Transverse colon (tissue), 4 donors: ENCODE measurements at regions not wholly inside any gene's neighbourhood (a gene's known extent, or its start where the extent isn't known, plus 50 kb on each side); places are given as distances from the start of the nearest gene placed in this dataset.

Experiments
- DNase-seq: peaks from one replicate; pipeline ENCODE4 v3.0.0-alpha.2; 2019
- H3K27ac ChIP-seq, 4 donors: fragments of 200-600 bp; sonication (generic); 2 replicates each; pipeline ENCODE4 v1.5.1; 2016 to 2018; ENCODE audit warnings: inconsistent platforms in 4 of 4
- H3K27me3 ChIP-seq: fragments of 200-600 bp; sonication (generic); 2 replicates; pipeline ENCODE4 v1.5.1; 2017; ENCODE audit warnings: inconsistent platforms
- H3K36me3 ChIP-seq, 4 donors: fragments of 200-600 bp; sonication (generic); 2 replicates each; pipeline ENCODE4 v1.5.1; 2017 to 2019; ENCODE audit warnings: inconsistent platforms in 4 of 4
- H3K4me1 ChIP-seq, 4 donors: fragments of 200-600 bp; sonication (generic); 2 replicates each; pipeline ENCODE4 v1.5.1; 2017 to 2020; ENCODE audit warnings: inconsistent platforms in 4 of 4
- H3K4me3 ChIP-seq, 4 donors: fragments of 200-600 bp; sonication (generic); 1 replicate in 1 of 4; 2 replicates in 3 of 4; pipeline versions ENCODE4 v1.5.1 to v1.6.1; 2017 to 2019; ENCODE audit warnings: inconsistent platforms in 4 of 4
- H3K9me3 ChIP-seq, 2 donors: fragments of 200-600 bp; sonication (generic); 2 replicates each; pipeline ENCODE4 v1.5.1; 2017 to 2019; ENCODE audit warnings: inconsistent platforms in 2 of 2
- CTCF ChIP-seq, 5 experiments: fragments of 200-600 bp in 3 of 5; fragments of 450-650 bp in 2 of 5; sonication (generic) in 3 of 5; IDR thresholded peaks; 1 replicate in 2 of 5; 2 replicates in 3 of 5; pipeline ENCODE4 v1.5.1; 2016 to 2017; ENCODE audit warnings: antibody characterized with exemption in 5 of 5, inconsistent platforms in 3 of 5, mild to moderate bottlenecking in 2 of 5, moderate library complexity in 1 of 5
- EP300 ChIP-seq: sonication (generic); formaldehyde crosslinking; IDR thresholded peaks from one replicate; pipeline ENCODE4 v1.6.1; 2017; ENCODE audit warnings: antibody characterized with exemption, low read depth
- POLR2A ChIP-seq: fragments of 450-650 bp; IDR thresholded peaks from one replicate; pipeline ENCODE4 v1.6.1; 2016; ENCODE audit warnings: antibody characterized with exemption, mild to moderate bottlenecking, moderate library complexity
- POLR2AphosphoS5 ChIP-seq, 3 donors: sonication (generic); formaldehyde crosslinking; IDR thresholded peaks; one replicate each; pipeline ENCODE4 v1.6.1; 2016; ENCODE audit warnings: antibody characterized with exemption in 3 of 3
- WGBS, 2 donors: methylation state at CpG; one replicate each; pipeline ENCODE4 v1.1.5; 2018; ENCODE audit warnings: low coverage in 1 of 2; 5-methylcytosine and 5-hydroxymethylcytosine counted together
- in situ Hi-C, 4 donors: fragments of 200-750 bp; cut with MboI; loops; one replicate each; pipeline versions ENCODE4 v1.15.0 to v1.15.1; 2017; ENCODE audit warnings: low sequenced_read_pairs in 3 of 4, low pct_ligation_motif_present in 1 of 4, low pct_unique_long_range_greater_than_20kb in 1 of 4
- intact Hi-C: fragments of 100-400 bp; cut with DNase I; formaldehyde crosslinking; loops from one replicate; pipeline ENCODE4 v1.15.1; 2023; ENCODE audit warnings: low total_unique reads

- in situ Hi-C loops: no loop called here
Measured at GRCh38 chr15:77716632-77717332, 84.1 kb upstream of the LINGO1 start.

GRCh38 chr15:77715860-77716259 lies 83.1 kb upstream of the LINGO1 start:
- in situ Hi-C loops (no loop called here), intact Hi-C loops (no loop called here)
- Histone ChIP-seq H3K27me3 (no peaks in the 10 kb centered on the region), H3K36me3 (no peaks in the 10 kb centered on the region), H3K4me1 (no peaks in the 10 kb centered on the region), H3K27ac (no peak overlapping the region), H3K4me3 (no peak overlapping the region), H3K9me3 (no peaks in the 10 kb centered on the region)
- no peak for DNase-seq
- 36 to 54% methylated on average over 2 to 5 of the region's 5 CpGs for WGBS, 2 donors
- TF ChIP-seq EP300 (no peak), POLR2A (no peak), CTCF (IDR thresholded peaks at IDR 0.05) (no peak)

More at GRCh38 chr15:77716632-77717332, 84.1 kb upstream of the LINGO1 start:
- Histone ChIP-seq H3K27me3 (no peaks in the 10 kb centered on the region), H3K4me1 (no peaks in the 10 kb centered on the region), H3K36me3 (no peaks in the 10 kb centered on the region), H3K4me3 (no peak overlapping the region), H3K27ac (no peak overlapping the region), H3K9me3 (no peaks in the 10 kb centered on the region)
- WGBS, 2 donors: 33 to 37% methylated on average over 2 to 14 of the region's 14 CpGs
- TF ChIP-seq POLR2AphosphoS5 (IDR thresholded peaks at IDR 0.05) (no peak), CTCF (IDR thresholded peaks at IDR 0.05) (no peak), EP300 (no peak), POLR2A (no peak)
- no peak for DNase-seq
- intact Hi-C loops: no loop called here

- 66% methylated on average over 6 of the region's 6 CpGs; no CpG with 5 or more reads in 1 of the 2 donors for WGBS, 2 donors
- Histone ChIP-seq H3K9me3 (no peaks in the 10 kb centered on the region), H3K27me3 (no peaks in the 10 kb centered on the region), H3K36me3 (no peaks in the 10 kb centered on the region), H3K27ac (no peak overlapping the region), H3K4me3 (no peak overlapping the region), H3K4me1 (no peaks in the 10 kb centered on the region)
- TF ChIP-seq POLR2AphosphoS5 (IDR thresholded peaks at IDR 0.05): no peak
- no peak for TF ChIP-seq CTCF (IDR thresholded peaks at IDR 0.05)
- TF ChIP-seq POLR2A: no peak
- no peak for TF ChIP-seq EP300
- DNase-seq: no peak
- intact Hi-C loops: no loop called here
- in situ Hi-C loops: no loop called here
Measured at GRCh38 chr15:77715051-77715450, 82.3 kb upstream of the LINGO1 start.

- TF ChIP-seq POLR2AphosphoS5 (IDR thresholded peaks at IDR 0.05): no peak
- no peak for TF ChIP-seq EP300
- no peak for TF ChIP-seq POLR2A
- no peak for TF ChIP-seq CTCF (IDR thresholded peaks at IDR 0.05)
- H3K4me3 ChIP-seq: no peak overlapping the region
- no peak for DNase-seq
- intact Hi-C loops (no loop called here), in situ Hi-C loops (no loop called here)
- no peaks in the 10 kb centered on the region for H3K9me3 ChIP-seq
- 47 to 72% methylated on average over 5 to 13 of the region's 13 CpGs for WGBS, 2 donors
- H3K36me3 ChIP-seq: no peaks in the 10 kb centered on the region
- no peak overlapping the region for H3K27ac ChIP-seq
- H3K27me3 ChIP-seq: no peaks in the 10 kb centered on the region
- H3K4me1 ChIP-seq: no peaks in the 10 kb centered on the region
Measured at GRCh38 chr15:77714555-77714954, 81.8 kb upstream of the LINGO1 start.
